ENCODE measurements at regions not wholly inside any gene's neighbourhood (a gene's known extent, or its start where the extent isn't known, plus 50 kb on each side); places are given as distances from the start of the nearest gene placed in this dataset.

- Mint-ChIP-seq H3K4me3 (peak overlapping the region; percentile 44), H3K36me3 (ENCODE audit: low read depth) (no peaks in the 10 kb centered on the region), H3K27me3 (no peaks in the 10 kb centered on the region), H3K27ac (peak overlapping the region; percentile 79), H3K4me1 (peaks cover 46% of the 10 kb centered on the region), H3K9me3 (no peaks in the 10 kb centered on the region)
- DNase-seq (peak; percentile 37), ATAC-seq (ENCODE audit: low read depth) (peak; percentile 81)
- no peak for TF ChIP-seq CTCF (IDR thresholded peaks at IDR 0.05)
- intact Hi-C loops (cut with micrococcal nuclease) = loop anchor here (1.0 to 5.0 kb wide), 8 partner anchors 41 to 352 kb away; no protein-coding TSS in a partner anchor
- ChIA-PET POLR2A (interaction anchor here (0.6 to 2.1 kb wide), 21 partner anchors 23 to 1650 kb away, joined by 3 to 23 read pairs (median 6); partner anchors contain the start of gene IRF2BP2), CTCF (interaction anchor here (0.7 to 1.4 kb wide), 5 partner anchors 119 to 353 kb away, joined by 3 to 6 read pairs (median 4); no protein-coding TSS in a partner anchor)
These were observed 121.0 kb upstream of the IRF2BP2 start for GRCh38 chr1:234730770-234731568.

DNA sequence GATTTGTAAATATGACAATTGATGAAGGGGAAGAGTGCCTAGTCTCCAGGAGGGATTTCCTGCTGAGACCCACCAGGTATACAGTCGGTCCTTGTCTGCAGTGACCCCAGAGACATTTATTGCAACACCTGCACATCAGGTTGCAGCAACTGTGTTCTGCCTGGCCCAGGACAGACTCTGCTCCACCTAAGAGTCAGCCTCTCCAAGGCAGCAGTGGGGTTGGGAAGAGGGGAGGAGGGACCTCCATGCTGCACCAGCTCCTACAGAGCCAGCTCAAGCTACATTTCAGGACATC, 120.4 kb upstream of the IRF2BP2 start:
- Mint-ChIP-seq H3K4me3 (no peak overlapping the region), H3K27ac (peak overlapping the region; percentile 79)
- CTCF ChIA-PET = interaction anchor here (1.0 to 1.4 kb wide), 3 partner anchors 118 to 353 kb away, joined by 3 to 6 read pairs (median 4); no protein-coding TSS in a partner anchor

DNA sequence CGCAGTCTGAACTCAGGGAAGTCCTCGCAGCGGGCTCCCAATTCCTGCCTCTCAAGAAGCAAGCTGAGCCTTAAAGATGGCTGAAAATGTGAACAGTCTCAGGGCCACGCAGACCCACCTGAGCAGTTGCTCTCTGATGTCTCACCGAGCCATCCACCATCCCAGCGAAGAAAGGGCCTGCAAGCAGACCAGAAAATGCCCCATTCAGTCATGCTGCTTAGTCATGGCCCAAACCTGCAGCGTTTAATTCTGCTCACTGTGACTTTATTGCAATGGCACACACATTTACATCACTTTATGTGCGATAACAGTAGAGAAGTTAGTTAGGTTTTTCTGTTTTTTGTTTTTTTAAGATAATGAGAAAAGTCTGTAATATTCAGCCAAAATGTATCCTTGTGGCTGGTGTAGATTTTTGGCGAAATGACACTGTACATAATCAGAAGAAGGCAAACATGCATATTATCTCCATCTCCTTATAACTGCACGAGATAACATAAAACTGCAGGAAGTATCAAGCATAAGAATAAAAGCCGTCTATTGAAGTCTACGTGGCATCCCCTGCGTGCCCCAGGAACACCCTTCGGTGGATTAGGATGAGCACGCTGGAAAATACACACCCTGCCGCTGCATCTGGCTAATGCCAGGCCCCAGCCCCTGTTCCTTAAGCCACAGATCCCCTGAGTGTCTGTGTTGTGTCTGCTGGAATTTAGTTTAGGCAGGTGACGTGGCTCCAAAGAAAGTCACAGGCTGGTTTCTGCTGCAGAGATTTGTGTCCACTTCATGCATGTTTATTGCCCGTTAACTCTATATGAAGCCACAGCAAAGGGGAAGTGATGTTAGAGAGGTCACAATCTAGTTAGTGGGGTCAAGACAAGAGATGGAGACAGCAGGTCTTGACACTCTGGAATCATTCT, 119.8 kb upstream of the IRF2BP2 start:
- no peak overlapping the region for H3K4me3 Mint-ChIP-seq
- no peaks in the 10 kb centered on the region for H3K27me3 Mint-ChIP-seq
- ChIA-PET CTCF (interaction anchor here (1.2 kb wide), 1 partner anchor 354 kb away, joined by 3 read pairs; no protein-coding TSS in a partner anchor), POLR2A (interaction anchor here (0.6 to 1.7 kb wide), 5 partner anchors 48 to 250 kb away, joined by 3 to 11 read pairs (median 7); no protein-coding TSS in a partner anchor)
- no peaks in the 10 kb centered on the region for H3K36me3 Mint-ChIP-seq (ENCODE audit: low read depth)
- no peak for TF ChIP-seq CTCF (IDR thresholded peaks at IDR 0.05)
- no peaks in the 10 kb centered on the region for H3K9me3 Mint-ChIP-seq
- peaks cover 57% of the 10 kb centered on the region for H3K4me1 Mint-ChIP-seq
- peak overlapping the region; percentile 79 for H3K27ac Mint-ChIP-seq
- ATAC-seq (ENCODE audit: low read depth) (no peak), DNase-seq (no peak)
- intact Hi-C loops (cut with micrococcal nuclease) = loop anchor here (2.0 to 5.0 kb wide), 5 partner anchors 53 to 353 kb away; no protein-coding TSS in a partner anchor

More for the DNA sequence above, 120.4 kb upstream of the IRF2BP2 start:
- TF ChIP-seq CTCF (IDR thresholded peaks at IDR 0.05) = no peak
- Mint-ChIP-seq H3K9me3 (no peaks in the 10 kb centered on the region), H3K36me3 (ENCODE audit: low read depth) (no peaks in the 10 kb centered on the region), H3K4me1 (peaks cover 51% of the 10 kb centered on the region), H3K27me3 (no peaks in the 10 kb centered on the region)
- no peak for ATAC-seq (ENCODE audit: low read depth)
- no peak for DNase-seq
- intact Hi-C loops (cut with micrococcal nuclease) = loop anchor here (2.0 to 5.0 kb wide), 4 partner anchors 152 to 352 kb away; no protein-coding TSS in a partner anchor
- POLR2A ChIA-PET = interaction anchor here (0.7 to 2.1 kb wide), 11 partner anchors 37 to 349 kb away, joined by 3 to 23 read pairs (median 8); partner anchors contain the start of gene IRF2BP2

GRCh38 chr1:234728740-234729139, 118.8 kb upstream of the IRF2BP2 start:
- H3K36me3 Mint-ChIP-seq (ENCODE audit: low read depth) = no peaks in the 10 kb centered on the region
- DNase-seq (no peak), ATAC-seq (ENCODE audit: low read depth) (no peak)
- no peak overlapping the region for H3K4me3 Mint-ChIP-seq
- intact Hi-C loops (cut with micrococcal nuclease) = loop anchor here (5.0 kb wide), 1 partner anchor 51 kb away; no protein-coding TSS in a partner anchor
- CTCF ChIA-PET = no interaction called here
- no peaks in the 10 kb centered on the region for H3K27me3 Mint-ChIP-seq
- POLR2A ChIA-PET = interaction anchor here (0.7 kb wide), 2 partner anchors 49 to 206 kb away, joined by 3 read pairs; no protein-coding TSS in a partner anchor
- H3K4me1 Mint-ChIP-seq = peaks cover 68% of the 10 kb centered on the region
- TF ChIP-seq CTCF (IDR thresholded peaks at IDR 0.05) = no peak
- H3K27ac Mint-ChIP-seq = no peak overlapping the region
- no peaks in the 10 kb centered on the region for H3K9me3 Mint-ChIP-seq
